ENCODE measurements at regions not wholly inside any gene's neighbourhood (a gene's known extent, or its start where the extent isn't known, plus 50 kb on each side); places are given as distances from the start of the nearest gene placed in this dataset.

DNA sequence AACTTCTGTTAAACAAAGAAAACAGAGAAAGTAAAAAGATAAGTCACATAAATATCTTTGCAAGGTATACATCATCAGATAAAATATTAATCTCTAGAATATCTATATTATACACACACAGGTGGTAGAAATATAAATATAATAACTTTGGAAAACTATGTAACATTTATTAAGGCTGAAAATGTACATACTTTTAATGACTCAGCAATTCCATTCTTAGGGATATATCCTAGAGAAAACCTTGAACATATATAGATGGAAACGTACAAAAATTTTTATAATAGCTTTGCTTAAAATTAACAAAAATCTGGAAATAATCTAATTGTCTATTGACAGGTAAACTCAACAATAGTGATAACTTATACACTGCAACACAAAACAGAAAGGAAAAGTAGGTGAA, 381.3 kb downstream of the GPD2 start:
- DNase-seq = no peak
- no peak overlapping the region for H3K4ac ChIP-seq (ENCODE audit: low read depth, low read length)
- H3K27ac ChIP-seq (ENCODE audit: insufficient read depth, low read length) = no peak overlapping the region
- no TSS peak for BruUV-seq (replicated peaks)
- POLR2A ChIA-PET (ENCODE audit: unreplicated experiment) = no interaction called here
- no peak overlapping the region for H2BK15ac ChIP-seq (ENCODE audit: low read depth, low read length)
- H4K20me1 ChIP-seq (ENCODE audit: insufficient read depth, low read length) = no peaks in the 10 kb centered on the region
- no peaks in the 10 kb centered on the region for H3K9me3 ChIP-seq (ENCODE audit: control insufficient read depth, insufficient read depth, low read length)
- intact Hi-C loops (cut with micrococcal nuclease) = loop anchor here (5.0 to 10.0 kb wide), 2 partner anchors 375 to 483 kb away; partner anchors contain the start of gene NR4A2
- TF ChIP-seq CEBPB (IDR thresholded peaks at IDR 0.05; ENCODE audit: low read depth, low read length) (no peak), MAFK (IDR thresholded peaks at IDR 0.05; ENCODE audit: low read depth, low read length) (peak; percentile 80), NFE2L2 (IDR thresholded peaks at IDR 0.05; ENCODE audit: low read depth, low read length) (peak; percentile 78), FOS (IDR thresholded peaks at IDR 0.05; ENCODE audit: low read depth, low read length) (no peak)
- TF ChIP-seq, protein P1, sequence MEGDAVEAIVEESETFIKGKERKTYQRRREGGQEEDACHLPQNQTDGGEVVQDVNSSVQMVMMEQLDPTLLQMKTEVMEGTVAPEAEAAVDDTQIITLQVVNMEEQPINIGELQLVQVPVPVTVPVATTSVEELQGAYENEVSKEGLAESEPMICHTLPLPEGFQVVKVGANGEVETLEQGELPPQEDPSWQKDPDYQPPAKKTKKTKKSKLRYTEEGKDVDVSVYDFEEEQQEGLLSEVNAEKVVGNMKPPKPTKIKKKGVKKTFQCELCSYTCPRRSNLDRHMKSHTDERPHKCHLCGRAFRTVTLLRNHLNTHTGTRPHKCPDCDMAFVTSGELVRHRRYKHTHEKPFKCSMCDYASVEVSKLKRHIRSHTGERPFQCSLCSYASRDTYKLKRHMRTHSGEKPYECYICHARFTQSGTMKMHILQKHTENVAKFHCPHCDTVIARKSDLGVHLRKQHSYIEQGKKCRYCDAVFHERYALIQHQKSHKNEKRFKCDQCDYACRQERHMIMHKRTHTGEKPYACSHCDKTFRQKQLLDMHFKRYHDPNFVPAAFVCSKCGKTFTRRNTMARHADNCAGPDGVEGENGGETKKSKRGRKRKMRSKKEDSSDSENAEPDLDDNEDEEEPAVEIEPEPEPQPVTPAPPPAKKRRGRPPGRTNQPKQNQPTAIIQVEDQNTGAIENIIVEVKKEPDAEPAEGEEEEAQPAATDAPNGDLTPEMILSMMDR (conservative IDR thresholded peaks at IDR 0.05; ENCODE audit: low read depth, low read length) = no peak
- no peak overlapping the region for H3K14ac ChIP-seq (replicated peaks; ENCODE audit: low read depth, low read length)
- WGBS, 2 experiments (ENCODE audit: extremely low coverage in 2 of 2, insufficient read length in 1 of 2) = no CpG with 5 or more reads among the region's 1 CpG
- no peak overlapping the region for H3K9ac ChIP-seq (ENCODE audit: low read depth, low read length)
- peaks cover 2% of the 10 kb centered on the region; the same call in 1 of the 2 replicates for H3K4me1 ChIP-seq (ENCODE audit: control insufficient read depth, insufficient read depth, low read length)
- dilution Hi-C loops (cut with HindIII; ENCODE audit: low sequenced_read_pairs, unreplicated experiment) = no loop called here
- CTCF ChIA-PET = no interaction called here
- no peak overlapping the region for H3K23ac ChIP-seq (ENCODE audit: low read depth, low read length)
- no peak overlapping the region for H2BK20ac ChIP-seq (ENCODE audit: low read depth, low read length)
- no peaks in the 10 kb centered on the region for H3K79me1 ChIP-seq (ENCODE audit: low read depth in 1 of 2, low read length in 2 of 2)
- no peak overlapping the region for H4K5ac ChIP-seq (ENCODE audit: low read depth, low read length)
- no peak overlapping the region for H3K18ac ChIP-seq (ENCODE audit: low read depth, low read length)
- no peak overlapping the region for H2BK120ac ChIP-seq (ENCODE audit: low read depth, low read length)
- H3K9me1 ChIP-seq (ENCODE audit: insufficient read depth, low read length) = no peaks in the 10 kb centered on the region
- no peak overlapping the region for H4K8ac ChIP-seq (ENCODE audit: low read depth in 2 of 2, low read length in 2 of 2)
- no peak for ATAC-seq (ENCODE audit: low read depth)
- no peak overlapping the region for H2AK5ac ChIP-seq (ENCODE audit: low read depth, low read length)
- no peak overlapping the region for H3K4me3 ChIP-seq (ENCODE audit: insufficient read depth, low read depth, low read length)
- H3K36me3 ChIP-seq (ENCODE audit: control insufficient read depth, insufficient read depth, low read length) = no peaks in the 10 kb centered on the region
- H2BK5ac ChIP-seq (ENCODE audit: low read depth, low read length, poor library complexity, severe bottlenecking) = no peak overlapping the region
- no peak overlapping the region for H4K91ac ChIP-seq (ENCODE audit: insufficient read depth, low read depth, low read length)
- no peak overlapping the region for H3K56ac ChIP-seq (ENCODE audit: extremely low read depth, insufficient read depth, low read length)
- no peak overlapping the region for H2AK9ac ChIP-seq (replicated peaks; ENCODE audit: low read depth, low read length, poor library complexity)
- no peak overlapping the region for H2AFZ ChIP-seq (replicated peaks; ENCODE audit: low read length, poor library complexity)
- H3K27me3 ChIP-seq (ENCODE audit: control insufficient read depth, insufficient read depth, low read length) = no peaks in the 10 kb centered on the region
- H3K4me2 ChIP-seq (ENCODE audit: low read depth, low read length) = no peak overlapping the region
- in situ Hi-C loops (cut with MboI; ENCODE audit: low sequenced_read_pairs) = no loop called here

Measured in IMR-90 (cell line).